NCI-H1092 treated with DMSO at 0.1 percent for 48 hours (cell line): ENCODE measurements at regions not wholly inside any gene's neighbourhood (a gene's known extent, or its start where the extent isn't known, plus 50 kb on each side); places are given as distances from the start of the nearest gene placed in this dataset.
A peak's percentile ranks its signal among the peaks of the same experiment; 100 is the strongest.

ENCODE experiments used
- DNase-seq: peaks from one replicate; lab custom pipeline; 2025; lab: John Stamatoyannopoulos, UW

DNA sequence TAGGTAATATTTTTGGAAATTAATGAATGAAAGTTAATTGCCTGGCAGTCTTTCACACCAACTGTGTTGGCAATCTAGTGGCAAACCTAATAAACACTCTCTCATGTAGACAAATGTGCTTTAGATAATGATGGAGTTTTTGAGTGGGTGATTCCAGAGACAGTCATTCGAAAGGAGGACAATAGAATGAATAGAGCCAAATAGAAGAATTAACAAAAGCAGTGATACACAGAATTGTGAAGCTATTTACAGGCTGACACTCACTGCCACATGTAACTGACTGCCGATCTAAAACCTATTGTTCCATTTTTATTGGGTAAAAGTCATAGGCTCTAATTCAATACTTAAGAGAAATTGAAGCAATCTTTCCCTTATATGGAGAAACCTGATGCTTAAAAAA, 338.5 kb downstream of the PCDH7 start:
- no peak for DNase-seq

DNA sequence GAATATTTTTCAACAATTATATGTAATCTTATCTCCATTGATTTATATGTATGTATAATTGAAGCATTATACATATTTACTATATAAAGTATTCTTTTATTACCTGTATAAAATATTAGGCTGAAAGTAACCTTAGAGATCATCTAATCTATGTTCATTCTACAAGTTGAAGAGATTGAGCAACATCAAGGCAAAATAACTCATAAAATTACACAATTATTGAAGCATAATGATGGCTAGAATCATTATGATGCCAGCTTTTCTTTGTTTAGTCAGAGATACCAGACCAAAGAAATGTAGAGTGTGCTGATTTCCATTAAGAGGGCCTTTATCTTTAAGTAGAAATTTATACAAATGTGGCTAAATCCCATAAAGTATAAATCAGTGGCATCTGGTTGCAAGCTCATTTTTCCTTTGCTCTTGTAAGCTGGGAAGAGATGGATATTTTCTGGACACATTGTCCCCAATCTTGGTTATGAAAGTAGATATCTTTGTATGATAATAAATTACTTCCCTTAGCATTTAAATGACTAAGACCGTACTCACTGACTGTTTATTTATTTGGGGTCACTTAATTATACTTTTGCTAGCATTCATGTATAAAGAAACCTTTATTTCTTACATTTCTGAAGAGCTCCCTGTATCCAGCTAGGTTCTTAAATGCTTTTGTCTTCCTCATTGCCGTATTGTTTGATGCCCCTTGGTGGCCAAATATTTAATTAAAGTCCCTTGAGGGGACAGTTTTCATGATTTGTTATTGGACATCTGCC, 339.8 kb downstream of the PCDH7 start:
- DNase-seq: no peak

DNA sequence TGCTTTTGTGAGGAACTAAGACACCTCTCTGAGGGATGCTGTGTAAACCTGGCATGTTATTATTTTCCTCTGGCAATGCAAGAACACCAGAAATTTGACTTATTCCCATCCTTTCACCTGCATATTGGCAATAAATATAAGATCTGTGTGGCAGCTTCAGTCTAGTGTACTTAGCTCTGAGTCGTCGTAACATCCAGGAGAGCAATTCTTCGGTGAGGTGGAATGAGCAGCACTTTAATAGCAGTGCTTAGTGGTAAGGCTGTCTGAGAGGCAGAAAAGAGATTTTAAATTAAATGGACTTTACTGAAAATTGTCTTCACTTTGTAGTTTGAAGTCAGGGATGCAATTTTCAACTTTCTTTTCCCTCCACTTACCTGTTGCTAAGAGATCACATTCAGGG, 344.9 kb downstream of the PCDH7 start:
- no peak for DNase-seq

DNA sequence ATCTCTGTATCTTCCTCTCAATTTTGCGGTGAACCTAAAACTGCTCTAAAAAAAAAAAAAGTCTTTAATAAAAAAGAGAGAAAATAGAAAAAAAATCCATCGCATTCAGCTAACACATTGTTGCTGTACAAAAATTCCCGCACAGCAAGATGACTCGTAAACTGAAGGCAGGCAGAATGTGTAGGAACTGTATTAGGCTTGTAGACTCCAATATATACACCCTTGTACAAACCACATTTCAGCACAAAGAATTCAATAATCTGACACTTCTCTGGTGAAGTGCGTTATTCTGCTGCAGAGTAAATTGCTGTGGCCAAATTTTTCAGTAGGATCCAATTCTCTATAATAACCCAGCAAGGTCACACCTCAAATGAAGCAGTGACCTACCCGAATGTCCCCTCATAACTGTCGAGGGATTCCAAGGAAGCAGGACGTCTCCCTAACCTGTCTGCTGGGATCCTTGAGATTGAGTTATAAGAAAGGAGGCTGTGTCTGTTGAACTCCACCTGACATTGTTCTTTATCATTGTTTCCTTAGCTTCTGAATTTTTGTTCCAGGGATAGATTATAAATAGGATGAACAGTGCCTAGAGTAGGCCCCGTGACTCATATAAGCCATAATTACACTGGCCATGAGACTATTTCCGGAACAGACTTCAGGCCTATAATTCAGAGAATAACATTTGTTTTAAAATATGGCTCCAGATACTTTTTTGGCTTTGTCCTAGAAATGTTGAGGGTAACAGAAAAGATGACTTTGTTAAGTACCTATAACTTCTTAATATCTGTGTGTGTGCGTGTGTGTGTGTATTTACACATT, 348.3 kb downstream of the PCDH7 start:
- DNase-seq: no peak

DNA sequence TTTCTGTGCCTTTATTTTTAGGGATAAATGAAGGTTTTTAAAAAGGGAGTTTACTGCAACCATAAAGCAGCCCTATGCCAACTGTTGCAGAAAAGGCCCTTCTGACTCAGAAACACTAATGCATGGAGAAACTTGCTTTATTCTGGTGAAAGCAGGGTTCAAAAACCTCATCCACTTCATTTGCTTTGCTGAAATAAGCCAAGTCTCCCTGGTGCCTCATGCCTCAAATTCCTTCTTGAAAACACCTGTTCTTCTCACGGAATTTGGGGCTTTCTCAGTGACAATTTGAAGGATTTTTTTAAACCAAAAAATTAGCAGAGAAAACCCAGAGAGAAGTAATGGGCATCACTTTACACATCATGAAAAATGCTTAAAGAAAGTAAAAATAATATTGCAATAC, 349.0 kb downstream of the PCDH7 start:
- no peak for DNase-seq

DNA sequence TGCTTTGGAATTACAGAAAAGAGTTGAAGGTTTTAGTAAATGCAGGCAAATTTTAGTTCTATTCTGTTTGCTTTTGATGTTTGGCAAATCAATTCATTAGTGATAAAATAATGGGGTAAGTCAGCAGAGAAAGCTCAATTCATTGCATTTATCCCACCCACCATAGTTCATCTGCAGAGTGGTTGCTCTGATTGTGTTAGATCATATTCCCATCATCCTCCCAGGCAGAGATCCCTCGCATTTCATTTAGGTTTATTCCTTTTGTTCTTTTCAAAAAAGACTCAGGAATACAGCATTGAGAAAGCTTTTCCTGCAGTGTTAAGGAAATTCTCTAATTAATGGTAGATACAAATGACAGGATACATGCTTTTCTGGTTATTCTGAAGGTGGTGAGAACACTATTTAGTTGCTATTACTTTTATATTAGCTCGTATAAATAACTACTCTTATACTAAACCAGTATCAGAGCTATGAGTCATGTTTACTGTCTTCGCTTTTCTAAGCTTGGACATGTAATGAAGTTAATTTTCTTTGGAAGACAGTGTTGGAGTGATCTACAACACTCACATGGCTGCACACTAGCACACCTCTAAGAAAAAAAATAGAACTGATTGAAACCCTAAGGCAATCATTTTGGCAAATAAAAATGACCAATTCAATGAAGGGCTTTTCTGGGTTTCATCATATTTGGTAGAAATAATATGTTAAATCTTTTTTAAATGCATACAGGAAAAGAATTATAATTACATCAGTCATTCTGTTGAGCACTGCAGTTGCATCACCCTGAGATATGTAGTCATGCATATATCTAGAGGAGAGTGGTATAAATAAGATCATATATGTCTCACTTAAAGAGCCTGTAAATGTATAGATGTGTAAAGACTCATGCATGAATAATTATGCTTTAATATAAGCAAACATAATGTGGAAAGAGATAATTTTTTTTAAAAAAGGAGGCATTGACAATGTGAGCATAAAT, 351.6 kb downstream of the PCDH7 start:
- no peak for DNase-seq

DNA sequence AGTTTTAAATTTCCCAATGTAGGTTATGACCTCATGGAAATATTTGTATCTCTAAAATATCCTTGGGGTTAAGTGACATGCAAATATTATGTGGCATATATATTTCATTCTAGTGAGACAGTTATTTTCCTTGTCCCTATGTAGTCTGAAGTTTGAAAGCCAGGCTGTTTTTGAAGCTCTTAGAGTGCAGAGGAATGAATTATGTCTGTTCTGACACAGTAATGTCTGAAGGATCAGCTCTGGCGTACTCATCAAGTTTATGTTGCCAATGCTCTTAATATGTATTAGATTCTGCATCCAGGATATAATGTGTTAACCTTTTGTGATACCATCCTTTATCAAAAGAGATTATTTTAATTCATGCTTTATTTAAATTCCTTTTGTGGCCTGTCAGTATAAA, 355.8 kb downstream of the PCDH7 start:
- DNase-seq: no peak

DNA sequence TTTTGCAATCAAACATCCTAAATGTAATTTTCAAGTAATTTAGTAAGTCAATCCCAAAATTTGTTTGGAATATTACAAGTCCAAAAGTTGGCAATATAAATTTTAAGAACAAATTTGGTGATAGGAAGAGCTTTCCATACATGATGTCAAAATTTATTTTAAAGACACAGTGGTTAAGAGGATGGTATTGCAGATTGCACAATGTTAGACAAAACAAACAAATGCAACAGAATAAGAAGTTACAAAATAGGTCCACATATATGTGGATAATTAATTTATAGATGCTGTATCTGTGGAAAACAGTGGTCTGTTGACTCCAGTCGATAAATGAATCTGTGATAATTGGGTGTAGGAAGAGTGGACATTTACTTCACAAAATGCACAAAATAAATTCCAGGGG, 358.5 kb downstream of the PCDH7 start:
- no peak for DNase-seq

DNA sequence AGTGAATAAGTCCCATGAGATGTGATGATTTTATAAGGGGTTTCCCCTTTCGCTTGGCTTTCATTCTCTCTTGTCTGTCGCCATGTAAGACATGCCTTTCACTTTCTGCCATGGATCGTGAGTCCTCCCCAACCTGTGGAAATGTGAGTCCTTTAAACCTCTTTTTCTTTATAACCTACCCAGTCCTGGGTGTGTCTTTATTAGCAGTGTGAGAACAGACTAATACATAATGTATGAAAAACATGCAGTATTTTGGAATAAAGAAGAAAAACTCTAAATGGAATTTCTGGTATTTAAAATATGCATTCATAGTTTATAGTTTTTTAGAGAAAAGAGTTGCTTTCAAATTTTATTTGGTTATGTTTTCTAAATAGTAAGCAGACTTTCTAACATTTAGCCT, 360.7 kb downstream of the PCDH7 start:
- no peak for DNase-seq

DNA sequence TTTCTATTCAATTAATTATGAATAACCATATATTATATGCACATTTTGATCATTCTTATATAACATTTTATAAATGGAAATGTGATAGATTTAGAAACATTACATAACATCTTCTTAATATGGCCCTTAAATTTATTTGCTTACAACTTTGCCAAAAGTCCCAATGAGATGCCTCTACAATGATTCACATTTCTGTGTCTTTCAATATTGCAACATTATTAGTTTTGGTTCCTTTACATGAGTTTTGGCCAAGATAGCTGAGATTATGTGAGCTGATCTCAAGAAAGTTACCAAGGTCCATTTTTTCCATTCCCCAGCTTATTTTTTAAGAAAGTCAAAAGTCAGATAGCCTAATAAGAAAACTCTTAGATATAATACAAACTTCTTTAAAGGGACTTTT, 361.2 kb downstream of the PCDH7 start:
- DNase-seq: no peak

DNA sequence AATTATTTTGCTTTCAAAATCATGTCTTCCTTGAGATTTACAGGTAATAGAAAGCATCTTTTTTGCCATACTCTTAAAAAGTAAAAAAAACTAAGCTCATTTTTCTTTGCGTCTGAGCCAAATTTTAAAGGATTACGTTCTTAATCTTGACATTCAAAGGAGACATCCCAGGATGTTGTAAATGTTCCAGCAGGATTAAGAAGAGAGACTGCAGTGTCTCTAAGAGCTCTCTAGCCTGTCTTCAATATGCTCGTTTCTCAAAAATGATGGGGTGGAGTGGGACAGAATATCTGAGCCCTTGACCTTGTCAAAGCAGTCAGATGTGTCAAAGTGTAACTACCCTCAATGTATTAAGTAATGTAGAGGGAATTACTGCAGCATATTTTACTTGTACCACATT, 363.3 kb downstream of the PCDH7 start:
- no peak for DNase-seq

DNA sequence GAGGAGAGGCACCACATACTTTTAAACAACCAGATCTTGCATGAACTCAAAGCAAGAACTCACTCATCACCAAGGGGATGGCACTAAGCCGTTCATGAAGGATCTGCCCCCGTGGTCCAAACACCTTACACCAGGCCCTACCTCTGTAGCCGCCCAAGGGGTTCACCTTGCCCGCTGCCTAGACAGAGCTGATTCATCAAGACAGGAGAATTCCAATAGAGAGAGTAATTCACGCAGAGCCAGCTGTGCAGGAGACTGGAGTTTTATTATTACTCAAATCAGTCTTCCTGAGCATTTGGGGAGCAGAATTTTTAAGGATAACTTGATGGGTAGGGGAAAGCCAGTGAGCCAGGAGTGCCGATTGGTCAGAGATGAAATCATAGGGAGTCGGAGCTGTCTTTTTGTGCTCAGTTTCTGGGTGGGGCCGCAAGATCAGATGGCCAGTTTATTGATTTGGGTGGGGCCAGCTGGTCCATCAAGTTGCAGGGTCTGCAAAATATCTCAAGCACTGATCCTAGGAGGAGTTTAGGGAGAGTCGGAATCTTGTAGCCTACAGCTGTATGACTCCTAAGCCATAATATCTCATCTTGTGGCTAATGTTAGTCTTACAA, 364.7 kb downstream of the PCDH7 start:
- no peak for DNase-seq

DNA sequence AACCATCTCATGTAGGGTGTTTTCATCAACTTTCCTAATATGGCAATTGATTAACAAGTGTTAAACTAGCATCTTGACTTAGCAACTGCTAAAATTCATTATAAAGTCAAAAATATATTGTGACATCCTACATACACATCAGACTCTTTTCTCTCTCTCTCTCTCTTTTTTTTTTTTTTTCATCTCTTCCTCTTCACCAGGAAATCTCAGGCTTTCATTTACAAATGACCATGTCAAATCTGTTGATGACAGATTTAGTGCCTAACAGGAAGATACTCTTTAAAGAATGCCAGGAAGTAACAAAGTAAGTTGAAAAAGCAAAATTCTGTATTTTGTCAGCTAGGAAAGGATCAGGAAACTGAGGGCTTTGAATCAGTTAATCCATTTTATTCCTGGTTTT, 365.5 kb downstream of the PCDH7 start:
- no peak for DNase-seq

DNA sequence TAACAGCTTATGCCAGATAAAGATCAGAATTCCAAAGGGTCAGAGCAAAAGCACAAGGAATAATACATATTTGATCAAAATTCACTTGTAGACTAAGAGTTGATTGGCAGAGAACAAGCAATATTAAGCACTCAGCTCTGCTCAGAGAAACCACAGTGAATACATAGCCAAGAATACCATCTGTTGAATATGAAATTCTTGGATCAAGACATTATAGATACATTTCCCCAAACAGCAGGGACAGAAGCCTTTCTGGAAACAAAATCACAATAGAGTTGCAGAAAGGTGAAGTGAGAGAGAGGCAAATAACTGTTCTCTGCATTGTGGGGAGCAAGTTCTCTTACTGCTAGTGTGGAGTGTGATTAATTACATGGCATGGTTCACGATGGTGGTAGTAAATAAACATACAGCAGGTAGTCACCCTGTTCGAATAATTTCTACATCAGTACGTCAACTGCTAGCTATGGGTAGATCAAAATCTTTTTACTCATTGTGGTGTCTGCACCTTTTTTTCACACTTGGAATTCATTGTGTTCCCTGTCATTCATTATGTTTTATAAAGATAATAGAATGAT, 366.7 kb downstream of the PCDH7 start:
- DNase-seq: peak; percentile 37

DNA sequence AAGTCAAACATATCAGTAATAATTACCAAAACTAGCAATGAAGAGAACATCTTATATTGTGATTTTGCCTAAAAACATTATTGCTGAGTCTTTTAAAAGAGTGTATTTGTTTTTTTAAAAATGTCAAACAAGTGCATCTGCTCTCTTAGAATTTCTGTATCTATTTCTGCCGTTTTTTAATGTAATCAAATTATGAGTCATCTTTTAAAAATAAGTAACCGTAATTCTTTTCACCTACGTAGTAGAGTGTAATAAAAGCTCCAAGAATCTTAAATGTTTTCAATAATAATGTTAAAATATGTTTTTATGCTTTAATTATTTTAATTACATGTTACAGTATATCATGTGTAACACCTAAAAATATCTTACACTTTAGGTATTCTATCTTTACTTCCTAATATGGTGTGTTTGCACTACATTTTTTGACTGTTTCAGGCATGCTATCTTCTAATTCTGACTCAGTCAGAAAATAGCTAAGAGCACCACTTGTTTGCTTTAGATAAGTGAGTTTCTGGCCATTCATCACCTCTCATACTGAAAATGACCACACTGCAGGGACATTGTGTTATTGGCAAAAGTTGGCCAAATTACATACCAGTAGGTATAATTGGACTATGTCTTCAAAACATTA, 368.5 kb downstream of the PCDH7 start:
- DNase-seq: peak; percentile 22

DNA sequence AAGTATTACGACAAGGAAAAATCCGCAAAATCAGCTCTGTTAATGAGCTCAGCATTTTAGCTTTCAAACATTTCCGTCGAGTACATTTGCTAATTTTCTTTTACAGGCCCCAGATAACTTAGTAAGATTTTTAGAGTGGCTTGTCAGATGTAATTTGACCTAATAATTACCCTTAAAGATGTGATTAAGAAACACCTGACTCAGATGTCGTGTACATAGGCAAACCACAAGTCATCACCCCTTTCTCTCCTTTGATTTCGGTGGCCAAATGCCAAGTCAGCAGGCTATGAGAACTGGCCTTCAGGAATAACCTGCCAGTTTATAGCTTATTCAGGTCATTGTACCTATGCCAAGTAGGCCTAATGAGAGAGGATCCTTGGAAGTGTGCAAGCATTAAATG, 369.6 kb downstream of the PCDH7 start:
- DNase-seq: peak; percentile 91

DNA sequence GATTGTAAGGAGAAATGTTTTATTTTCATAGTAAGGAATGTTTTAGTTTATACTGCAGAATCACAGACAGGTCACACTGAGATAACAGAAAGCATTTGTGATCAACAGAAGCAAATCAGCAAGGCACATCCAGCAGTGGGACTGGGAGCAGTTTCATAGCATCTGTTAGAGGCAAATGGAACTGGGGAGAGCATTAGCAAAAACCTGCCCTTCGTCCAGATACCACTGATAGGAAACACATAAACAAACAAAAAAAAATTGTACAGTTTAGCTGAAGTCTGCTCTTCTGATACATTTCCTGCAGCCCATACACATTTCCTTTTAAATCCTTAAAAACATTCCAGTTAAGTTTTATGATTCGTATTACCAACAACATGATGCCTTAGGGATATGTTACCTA, 374.3 kb downstream of the PCDH7 start:
- no peak for DNase-seq

DNA sequence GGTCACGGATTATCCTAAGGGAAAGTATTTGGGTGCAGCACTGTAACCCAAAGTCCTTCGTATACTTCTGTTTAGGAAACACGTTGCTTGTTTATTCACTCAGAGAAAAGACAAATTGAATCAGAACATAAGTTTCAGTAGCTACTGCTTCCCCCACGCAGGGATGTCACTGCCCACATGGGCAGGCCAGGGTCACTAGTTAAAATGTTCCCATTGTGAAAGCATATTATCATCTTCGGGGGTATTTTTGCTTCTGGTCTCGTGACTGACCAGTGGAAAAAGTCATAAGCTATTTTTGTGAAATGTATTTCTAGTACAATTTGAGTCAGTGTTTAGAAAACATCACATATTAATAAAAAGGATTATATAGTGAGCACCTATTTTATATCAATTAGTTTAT, 377.8 kb downstream of the PCDH7 start:
- DNase-seq: no peak

DNA sequence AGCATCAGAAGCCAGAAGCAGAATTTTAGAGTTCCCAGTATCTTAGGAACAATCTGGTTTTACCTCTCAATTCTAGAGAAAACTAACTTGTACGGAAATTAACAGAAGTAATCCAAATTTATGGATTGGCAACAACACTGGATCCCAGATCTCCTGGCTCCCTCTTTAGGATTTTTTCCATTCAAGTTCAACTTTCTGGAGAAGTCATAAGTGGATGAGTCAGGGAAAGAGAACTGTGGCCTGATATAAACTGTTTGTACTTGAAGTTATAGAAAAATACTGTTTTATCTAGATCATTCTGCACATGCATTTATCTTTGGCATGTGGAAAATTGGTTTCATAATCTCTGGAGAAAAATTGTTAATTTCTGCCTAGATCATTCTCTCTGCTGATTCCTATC, 380.4 kb downstream of the PCDH7 start:
- DNase-seq: no peak

DNA sequence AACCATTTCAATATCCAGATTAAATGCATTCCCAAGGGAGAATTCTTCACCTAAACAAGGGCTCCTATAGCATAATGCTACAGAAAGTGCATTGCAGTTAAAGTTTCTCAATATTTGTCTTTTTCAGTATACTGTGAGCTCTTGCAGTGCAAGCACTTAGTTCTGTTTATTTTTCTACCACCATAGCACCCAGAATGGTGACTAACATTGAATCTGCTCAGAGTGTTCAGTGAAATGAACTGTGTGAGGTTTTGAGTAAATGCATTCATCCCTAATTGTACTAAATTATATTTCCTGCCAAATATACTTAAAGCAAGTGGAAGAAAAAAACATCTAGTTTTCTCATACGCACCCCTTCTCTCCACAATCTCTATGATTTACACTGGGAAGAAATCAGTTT, 383.9 kb downstream of the PCDH7 start:
- peak; percentile 86 for DNase-seq

DNA sequence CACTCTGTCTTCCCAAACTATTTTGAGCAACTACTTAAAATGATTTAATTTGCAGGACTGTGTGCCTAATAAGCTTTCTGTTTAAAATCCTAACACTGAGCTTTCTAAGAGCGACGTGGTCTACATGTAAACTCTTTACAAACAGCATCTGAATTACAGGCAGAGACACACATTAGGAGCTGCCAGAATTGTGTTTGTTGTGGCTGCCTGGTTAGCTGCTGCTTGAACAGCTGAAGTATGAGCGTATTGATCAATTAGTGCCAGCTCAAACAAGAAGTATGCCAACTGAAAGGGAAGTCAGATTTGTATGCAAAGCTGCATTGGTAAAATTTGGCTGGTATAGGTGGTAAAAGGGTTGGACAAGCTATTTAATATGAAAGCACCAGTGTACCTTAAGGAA, 384.4 kb downstream of the PCDH7 start:
- DNase-seq: peak; percentile 93
